GM21825 (cell line): ENCODE measurements at regions not wholly inside any gene's neighbourhood (a gene's known extent, or its start where the extent isn't known, plus 50 kb on each side); places are given as distances from the start of the nearest gene placed in this dataset.
"Not testable (repeated sequence)": the region's sequence is repeated elsewhere in the genome, so short reads cannot be mapped to it uniquely, and the experiment has no call there.

Experiments
- ATAC-seq: cut with Tn5 transposase; IDR thresholded peaks from one replicate; pipeline ENCODE4 v1.9.1; 2021; ENCODE audit warnings: mild to moderate bottlenecking, moderate library complexity; ENCODE audit not compliant: unreplicated experiment

GRCh38 chr1:208344202-208344857, 100.1 kb upstream of the PLXNA2 start:
- ATAC-seq = no peak

GRCh38 chr1:208347191-208347590, 103.0 kb upstream of the PLXNA2 start:
- ATAC-seq = no peak

- ATAC-seq = no peak
Measured at GRCh38 chr1:208349694-208350330, 105.6 kb upstream of the PLXNA2 start.

- ATAC-seq = no peak
Measured at GRCh38 chr1:208350815-208351214, 106.6 kb upstream of the PLXNA2 start.

- ATAC-seq = no peak
Measured at GRCh38 chr1:208351838-208352237, 107.7 kb upstream of the PLXNA2 start.

- not testable (repeated sequence) for ATAC-seq
Measured at GRCh38 chr1:208353797-208354196, 109.6 kb upstream of the PLXNA2 start.

- ATAC-seq = no peak
Measured at GRCh38 chr1:208357644-208358507, 113.7 kb upstream of the PLXNA2 start.

GRCh38 chr1:208358651-208359050, 114.5 kb upstream of the PLXNA2 start:
- ATAC-seq = no peak

- ATAC-seq = no peak
Measured at GRCh38 chr1:208362011-208362410, 117.8 kb upstream of the PLXNA2 start.

- ATAC-seq = no peak
Measured at GRCh38 chr1:208366559-208366958, 122.4 kb upstream of the PLXNA2 start.

GRCh38 chr1:208369045-208369444, 124.9 kb upstream of the PLXNA2 start:
- ATAC-seq = no peak

- no peak for ATAC-seq
Measured at GRCh38 chr1:208369658-208370057, 125.5 kb upstream of the PLXNA2 start.

- ATAC-seq = no peak
Measured at GRCh38 chr1:208374391-208374941, 130.3 kb upstream of the PLXNA2 start.

- no peak for ATAC-seq
Measured at GRCh38 chr1:208381481-208381880, 137.3 kb upstream of the PLXNA2 start.

- ATAC-seq = no peak
Measured at GRCh38 chr1:208387908-208388811, 144.0 kb upstream of the PLXNA2 start.

- no peak for ATAC-seq
Measured at GRCh38 chr1:208393416-208393815, 149.2 kb upstream of the PLXNA2 start.

GRCh38 chr1:208393826-208394225, 149.6 kb upstream of the PLXNA2 start:
- no peak for ATAC-seq

- no peak for ATAC-seq
Measured at GRCh38 chr1:208397286-208397685, 153.1 kb upstream of the PLXNA2 start.

GRCh38 chr1:208405014-208405413, 160.8 kb upstream of the PLXNA2 start:
- no peak for ATAC-seq

GRCh38 chr1:208409176-208409575, 165.0 kb upstream of the PLXNA2 start:
- no peak for ATAC-seq
